ENCODE measurements at regions not wholly inside any gene's neighbourhood (a gene's known extent, or its start where the extent isn't known, plus 50 kb on each side); places are given as distances from the start of the nearest gene placed in this dataset.

GRCh38 chr7:46459942-46460341 is 538.9 kb upstream of the IGFBP3 start:
- DNase-seq = no peak

- no peak for DNase-seq
These were observed 533.7 kb upstream of the IGFBP3 start for GRCh38 chr7:46454816-46455215.

- no peak for DNase-seq
These were observed 531.6 kb upstream of the IGFBP3 start for GRCh38 chr7:46452561-46453135.

- no peak for DNase-seq
These were observed 530.8 kb upstream of the IGFBP3 start for GRCh38 chr7:46451846-46452245.

- no peak for DNase-seq
These were observed 529.8 kb upstream of the IGFBP3 start for GRCh38 chr7:46450886-46451285.

GRCh38 chr7:46450425-46450824 is 529.4 kb upstream of the IGFBP3 start:
- DNase-seq = no peak

GRCh38 chr7:46449743-46450142 is 528.7 kb upstream of the IGFBP3 start:
- no peak for DNase-seq

GRCh38 chr7:46448478-46448877 is 527.4 kb upstream of the IGFBP3 start:
- DNase-seq = no peak

GRCh38 chr7:46446151-46446550 is 525.1 kb upstream of the IGFBP3 start:
- DNase-seq = no peak

- no peak for DNase-seq
These were observed 523.2 kb upstream of the IGFBP3 start for GRCh38 chr7:46444256-46444655.

GRCh38 chr7:46440186-46440585 is 519.1 kb upstream of the IGFBP3 start:
- DNase-seq = no peak

GRCh38 chr7:46432708-46433107 is 511.6 kb upstream of the IGFBP3 start:
- DNase-seq = no peak

GRCh38 chr7:46428295-46428694 is 507.2 kb upstream of the IGFBP3 start:
- DNase-seq = no peak

GRCh38 chr7:46424934-46425333 is 503.9 kb upstream of the IGFBP3 start:
- DNase-seq = no peak

- no peak for DNase-seq
These were observed 500.6 kb upstream of the IGFBP3 start for GRCh38 chr7:46421441-46422230.

GRCh38 chr7:46414946-46415345 is 493.9 kb upstream of the IGFBP3 start:
- no peak for DNase-seq

- no peak for DNase-seq
These were observed 490.2 kb upstream of the IGFBP3 start for GRCh38 chr7:46411236-46411635.

- no peak for DNase-seq
These were observed 486.1 kb upstream of the IGFBP3 start for GRCh38 chr7:46407125-46407524.

- no peak for DNase-seq
These were observed 476.5 kb upstream of the IGFBP3 start for GRCh38 chr7:46397591-46397990.

GRCh38 chr7:46396481-46396880 is 475.4 kb upstream of the IGFBP3 start:
- no peak for DNase-seq

GRCh38 chr7:46393142-46393541 is 472.1 kb upstream of the IGFBP3 start:
- no peak for DNase-seq

GRCh38 chr7:46391231-46392201 is 470.4 kb upstream of the IGFBP3 start:
- no peak for DNase-seq

GRCh38 chr7:46390042-46390441 is 469.0 kb upstream of the IGFBP3 start:
- no peak for DNase-seq

- no peak for DNase-seq
These were observed 468.1 kb upstream of the IGFBP3 start for GRCh38 chr7:46389146-46389545.

All from NCI-H446 treated with DMSO at 0.1 percent for 48 hours (cell line).